Stomach (tissue), 8 donors: ENCODE measurements at regions not wholly inside any gene's neighbourhood (a gene's known extent, or its start where the extent isn't known, plus 50 kb on each side); places are given as distances from the start of the nearest gene placed in this dataset.

Source experiments
- DNase-seq, 2 donors: peaks; one replicate each; pipeline versions ENCODE4 v3.0.0 to v3.0.0-alpha.2; 2013 to 2019
- H3K27ac ChIP-seq, 5 donors: fragments of 200-600 bp in 4 of 5; sonication (generic) in 4 of 5; one replicate each; pipeline ENCODE4 v1.5.1; 2013 to 2019; ENCODE audit warnings: mild to moderate bottlenecking in 1 of 5, moderate library complexity in 1 of 5
- H3K27me3 ChIP-seq, 3 donors: fragments of 200-600 bp; sonication (generic); one replicate each; pipeline ENCODE4 v1.5.1; 2017 to 2019; ENCODE audit warnings: mixed run types in 1 of 3
- H3K36me3 ChIP-seq, 4 donors: fragments of 200-600 bp; sonication (generic); 1 replicate in 3 of 4; 2 replicates in 1 of 4; pipeline ENCODE4 v1.5.1; 2016 to 2019
- H3K4me1 ChIP-seq, 4 donors: fragments of 200-600 bp; sonication (generic); one replicate each; pipeline ENCODE4 v1.5.1; 2016 to 2019
- H3K4me3 ChIP-seq, 4 donors: fragments of 200-600 bp; sonication (generic) in 3 of 4; one replicate each; pipeline ENCODE4 v1.5.1; 2016 to 2019; ENCODE audit warnings: mild to moderate bottlenecking in 1 of 4
- H3K9me3 ChIP-seq, 4 donors: fragments of 200-600 bp; sonication (generic); one replicate each; pipeline ENCODE4 v1.5.1; 2016 to 2019
- CTCF ChIP-seq, 7 experiments: fragments of 450-650 bp in 4 of 7; fragments of 200-600 bp in 3 of 7; sonication (generic) in 3 of 7; IDR thresholded peaks; one replicate each; pipeline ENCODE4 v1.5.1; 2016 to 2019; ENCODE audit warnings: antibody characterized with exemption in 7 of 7, control low read depth in 2 of 7, mild to moderate bottlenecking in 1 of 7
- EP300 ChIP-seq: sonication (generic); formaldehyde crosslinking; IDR thresholded peaks from one replicate; pipeline ENCODE4 v1.6.1; 2017; ENCODE audit warnings: antibody characterized with exemption
- POLR2A ChIP-seq, 4 donors: fragments of 450-650 bp; IDR thresholded peaks; one replicate each; pipeline ENCODE4 v1.6.1; 2016; ENCODE audit warnings: antibody characterized with exemption in 4 of 4, control low read depth in 2 of 4, mild to moderate bottlenecking in 1 of 4, moderate library complexity in 1 of 4
- POLR2AphosphoS5 ChIP-seq, 3 donors: sonication (generic); formaldehyde crosslinking; IDR thresholded peaks; one replicate each; pipeline ENCODE4 v1.6.1; 2016; ENCODE audit warnings: antibody characterized with exemption in 3 of 3
- WGBS, 5 donors: extraction: QIAGEN DNeasy Blood & Tissue Kit in 3 of 5; methylation state at CpG; one replicate each; pipeline versions ENCODE4 v1.1.5 to v1.1.7; 2013 to 2018; 5-methylcytosine and 5-hydroxymethylcytosine counted together
- intact Hi-C: fragments of 100-400 bp; cut with DNase I; formaldehyde crosslinking; loops from one replicate; pipeline ENCODE4 v1.15.1; 2023; ENCODE audit warnings: low total_unique reads
- donor health status: healthy with polysubstance abuse.
- donor health status: Bipolar disorder and iron deficiency.
- donor health status: healthy.

- Histone ChIP-seq H3K4me1 (peaks cover 0 to 4% (median 0%) of the 10 kb centered on the region in 4 donors), H3K36me3 (no peaks in the 10 kb centered on the region), H3K27ac (no peak overlapping the region), H3K9me3 (no peaks in the 10 kb centered on the region), H3K27me3 (no peaks in the 10 kb centered on the region), H3K4me3 (no peak overlapping the region)
- 80 to 100% (median 91%) methylated on average over 1 of the region's 1 CpG for WGBS, 5 donors
- intact Hi-C loops, result no loop called here
- TF ChIP-seq CTCF (IDR thresholded peaks at IDR 0.05) (no peak), POLR2AphosphoS5 (IDR thresholded peaks at IDR 0.05) (no peak), EP300 (no peak), POLR2A (IDR thresholded peaks at IDR 0.05) (no peak)
- no peak for DNase-seq
Measured at GRCh38 chr11:110805756-110806155, 93.5 kb upstream of the ARHGAP20 start.

DNA sequence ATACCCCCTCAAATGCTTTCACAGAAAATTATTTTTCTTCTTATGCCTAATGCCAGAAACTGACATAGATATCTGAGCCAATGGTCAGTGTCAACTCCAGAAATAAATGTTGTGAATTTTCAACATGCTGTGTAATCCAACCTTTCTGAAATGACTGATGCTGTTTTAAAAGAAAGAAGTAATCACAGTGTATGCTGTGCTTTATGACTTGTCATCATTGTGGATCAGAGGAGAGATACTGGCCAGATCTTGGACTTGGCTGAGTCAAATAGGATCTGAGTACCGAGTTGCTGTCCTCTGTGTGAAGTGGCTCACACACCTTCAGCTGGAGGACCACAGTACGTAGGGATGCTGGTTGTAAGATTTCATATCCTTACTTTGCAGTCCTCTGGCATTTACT is 89.9 kb upstream of the ARHGAP20 start:
- H3K9me3 ChIP-seq, result no peaks in the 10 kb centered on the region
- 87 to 94% (median 89%) methylated on average over 2 of the region's 2 CpGs for WGBS, 5 donors
- intact Hi-C loops, result no loop called here
- H3K27ac ChIP-seq, result no peak overlapping the region
- no peaks in the 10 kb centered on the region for H3K36me3 ChIP-seq
- DNase-seq, result no peak
- no peak for TF ChIP-seq EP300
- TF ChIP-seq POLR2AphosphoS5 (IDR thresholded peaks at IDR 0.05), result no peak
- TF ChIP-seq CTCF (IDR thresholded peaks at IDR 0.05), result no peak
- no peak for TF ChIP-seq POLR2A (IDR thresholded peaks at IDR 0.05)
- H3K4me3 ChIP-seq, result no peak overlapping the region
- peaks cover 0 to 4% (median 0%) of the 10 kb centered on the region in 4 donors for H3K4me1 ChIP-seq
- no peaks in the 10 kb centered on the region for H3K27me3 ChIP-seq

GRCh38 chr11:110801328-110801727 is 89.1 kb upstream of the ARHGAP20 start:
- TF ChIP-seq POLR2A (IDR thresholded peaks at IDR 0.05) (no peak), CTCF (IDR thresholded peaks at IDR 0.05) (no peak), EP300 (no peak), POLR2AphosphoS5 (IDR thresholded peaks at IDR 0.05) (no peak)
- Histone ChIP-seq H3K27ac (no peak overlapping the region), H3K4me3 (no peak overlapping the region), H3K9me3 (no peaks in the 10 kb centered on the region), H3K27me3 (no peaks in the 10 kb centered on the region), H3K4me1 (peaks cover 0 to 4% (median 0%) of the 10 kb centered on the region in 4 donors), H3K36me3 (no peaks in the 10 kb centered on the region)
- no peak for DNase-seq
- intact Hi-C loops, result no loop called here
- 48 to 83% (median 78%) methylated on average over 3 of the region's 3 CpGs for whole genome bisulfite sequencing, 5 donors

DNA sequence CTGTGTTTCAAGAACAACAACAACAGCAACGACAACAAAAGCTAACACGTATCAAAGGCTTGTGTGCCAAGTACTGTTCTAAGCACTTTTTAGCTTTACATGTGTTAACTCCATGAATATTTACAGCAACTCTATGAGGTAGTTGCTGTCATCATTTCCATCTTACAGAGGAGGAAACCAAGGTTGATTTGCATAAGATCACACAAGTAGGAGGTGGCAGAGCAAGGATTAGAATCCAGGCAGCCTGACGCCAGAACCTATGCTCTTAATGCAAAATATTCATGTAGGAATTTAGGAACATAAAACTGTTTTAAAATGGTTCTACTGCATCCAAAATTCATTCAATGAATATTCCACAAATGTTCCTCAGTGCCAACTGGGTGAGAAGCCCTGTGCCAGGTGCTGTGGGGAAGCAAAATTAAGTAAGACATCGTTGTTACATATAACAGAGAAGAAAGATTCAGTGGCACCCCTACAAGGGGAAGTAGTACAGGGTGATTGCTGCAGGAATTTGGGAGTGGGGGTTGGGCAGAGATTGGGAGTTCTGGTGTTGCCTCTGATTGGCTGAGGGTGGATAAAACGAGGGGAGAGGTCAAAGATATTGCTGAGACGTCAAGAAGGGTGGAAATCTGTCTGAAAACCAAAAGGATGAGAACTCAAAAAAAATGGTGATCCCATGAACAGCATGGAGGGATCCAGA is 86.1 kb upstream of the ARHGAP20 start:
- intact Hi-C loops, result no loop called here
- Histone ChIP-seq H3K36me3 (no peaks in the 10 kb centered on the region), H3K4me1 (peaks cover 0 to 4% (median 0%) of the 10 kb centered on the region in 4 donors), H3K27ac (no peak overlapping the region), H3K4me3 (no peak overlapping the region), H3K9me3 (no peaks in the 10 kb centered on the region), H3K27me3 (no peaks in the 10 kb centered on the region)
- no peak for DNase-seq
- TF ChIP-seq POLR2AphosphoS5 (IDR thresholded peaks at IDR 0.05), result no peak
- no peak for TF ChIP-seq CTCF (IDR thresholded peaks at IDR 0.05)
- TF ChIP-seq EP300, result no peak
- TF ChIP-seq POLR2A (IDR thresholded peaks at IDR 0.05), result no peak
- 65 to 75% (median 68%) methylated on average over 6 of the region's 6 CpGs for WGBS, 5 donors
